Urinary bladder (tissue), 3 donors: ENCODE measurements at regions not wholly inside any gene's neighbourhood (a gene's known extent, or its start where the extent isn't known, plus 50 kb on each side); places are given as distances from the start of the nearest gene placed in this dataset.

Experiments
- DNase-seq: peaks from one replicate; pipeline ENCODE4 v3.0.0-alpha.2; 2015; ENCODE audit errors: extremely low spot score
- H3K27ac ChIP-seq: one replicate; pipeline ENCODE4 v1.5.1; 2013; ENCODE audit warnings: low read depth, mild to moderate bottlenecking, moderate library complexity
- H3K36me3 ChIP-seq: one replicate; pipeline ENCODE4 v1.6.1; 2013; ENCODE audit warnings: mild to moderate bottlenecking, moderate library complexity; ENCODE audit not compliant: insufficient read depth
- H3K4me1 ChIP-seq: one replicate; pipeline ENCODE4 v1.6.1; 2013; ENCODE audit warnings: mild to moderate bottlenecking, moderate library complexity; ENCODE audit not compliant: insufficient read depth
- H3K4me3 ChIP-seq: one replicate; pipeline ENCODE4 v1.5.1; 2013; ENCODE audit warnings: low read depth, low read length
- WGBS: extraction: QIAGEN DNeasy Blood & Tissue Kit; methylation state at CpG from one replicate; pipeline ENCODE4 v1.1.7; 2013; 5-methylcytosine and 5-hydroxymethylcytosine counted together
- donor health status: healthy with polysubstance abuse.
- donor health status: healthy.

GRCh38 chr6:15879371-15880261 lies 216.8 kb upstream of the DTNBP1 start:
- Histone ChIP-seq H3K4me3 (no peak overlapping the region), H3K36me3 (no peaks in the 10 kb centered on the region), H3K27ac (no peak overlapping the region), H3K4me1 (no peaks in the 10 kb centered on the region)
- DNase-seq: peak; percentile 42
- 10% methylated on average over 12 of the region's 12 CpGs for WGBS

GRCh38 chr6:15877231-15877630 lies 214.4 kb upstream of the DTNBP1 start:
- 83% methylated on average over 2 of the region's 2 CpGs for WGBS
- H3K36me3 ChIP-seq: no peaks in the 10 kb centered on the region
- no peak overlapping the region for H3K27ac ChIP-seq
- H3K4me3 ChIP-seq: no peak overlapping the region
- no peak for DNase-seq
- H3K4me1 ChIP-seq: no peaks in the 10 kb centered on the region

GRCh38 chr6:15876406-15876805 lies 213.6 kb upstream of the DTNBP1 start:
- Histone ChIP-seq H3K36me3 (no peaks in the 10 kb centered on the region), H3K4me1 (no peaks in the 10 kb centered on the region), H3K4me3 (no peak overlapping the region), H3K27ac (no peak overlapping the region)
- WGBS: 71% methylated on average over 3 of the region's 3 CpGs
- no peak for DNase-seq

GRCh38 chr6:15875797-15876196 lies 213.0 kb upstream of the DTNBP1 start:
- 100% methylated on average over 1 of the region's 1 CpG for WGBS
- DNase-seq: no peak
- H3K4me1 ChIP-seq: no peaks in the 10 kb centered on the region

GRCh38 chr6:15874821-15875220 lies 212.0 kb upstream of the DTNBP1 start:
- Histone ChIP-seq H3K36me3 (no peaks in the 10 kb centered on the region), H3K27ac (no peak overlapping the region), H3K4me1 (no peaks in the 10 kb centered on the region), H3K4me3 (no peak overlapping the region)
- DNase-seq: no peak
- WGBS: 81% methylated on average over 3 of the region's 3 CpGs

More at GRCh38 chr6:15875797-15876196, 213.0 kb upstream of the DTNBP1 start:
- Histone ChIP-seq H3K4me3 (no peak overlapping the region), H3K27ac (no peak overlapping the region), H3K36me3 (no peaks in the 10 kb centered on the region)

- H3K4me3 ChIP-seq: no peak overlapping the region
- DNase-seq: no peak
- no peak overlapping the region for H3K27ac ChIP-seq
- H3K4me1 ChIP-seq: no peaks in the 10 kb centered on the region
- WGBS: 91% methylated on average over 2 of the region's 2 CpGs
- no peaks in the 10 kb centered on the region for H3K36me3 ChIP-seq
These were observed 211.5 kb upstream of the DTNBP1 start for GRCh38 chr6:15874326-15874725.

- 74% methylated on average over 11 of the region's 11 CpGs for WGBS
- Histone ChIP-seq H3K27ac (no peak overlapping the region), H3K4me1 (no peaks in the 10 kb centered on the region), H3K36me3 (no peaks in the 10 kb centered on the region), H3K4me3 (no peak overlapping the region)
- no peak for DNase-seq
These were observed 209.6 kb upstream of the DTNBP1 start for GRCh38 chr6:15872241-15873103.

- Histone ChIP-seq H3K36me3 (no peaks in the 10 kb centered on the region), H3K27ac (no peak overlapping the region)
- 96% methylated on average over 6 of the region's 6 CpGs for WGBS
These were observed 208.4 kb upstream of the DTNBP1 start for GRCh38 chr6:15871276-15871675.

GRCh38 chr6:15870333-15871043 lies 207.7 kb upstream of the DTNBP1 start:
- Histone ChIP-seq H3K36me3 (no peaks in the 10 kb centered on the region), H3K27ac (no peak overlapping the region), H3K4me3 (no peak overlapping the region), H3K4me1 (no peaks in the 10 kb centered on the region)
- no peak for DNase-seq
- WGBS: 80% methylated on average over 3 of the region's 3 CpGs

More at GRCh38 chr6:15871276-15871675, 208.4 kb upstream of the DTNBP1 start:
- DNase-seq: no peak
- no peaks in the 10 kb centered on the region for H3K4me1 ChIP-seq
- no peak overlapping the region for H3K4me3 ChIP-seq

- H3K4me1 ChIP-seq: no peaks in the 10 kb centered on the region
- no peaks in the 10 kb centered on the region for H3K36me3 ChIP-seq
- no peak for DNase-seq
- H3K27ac ChIP-seq: no peak overlapping the region
- H3K4me3 ChIP-seq: no peak overlapping the region
These were observed 201.9 kb upstream of the DTNBP1 start for GRCh38 chr6:15864708-15865062.

GRCh38 chr6:15864038-15864707 lies 201.3 kb upstream of the DTNBP1 start:
- Histone ChIP-seq H3K27ac (no peak overlapping the region), H3K36me3 (no peaks in the 10 kb centered on the region), H3K4me3 (no peak overlapping the region), H3K4me1 (no peaks in the 10 kb centered on the region)
- WGBS: 64% methylated on average over 7 of the region's 7 CpGs
- no peak for DNase-seq

GRCh38 chr6:15862810-15863209 lies 200.0 kb upstream of the DTNBP1 start:
- no peaks in the 10 kb centered on the region for H3K36me3 ChIP-seq
- WGBS: 74% methylated on average over 1 of the region's 1 CpG
- DNase-seq: no peak
- no peaks in the 10 kb centered on the region for H3K4me1 ChIP-seq
- no peak overlapping the region for H3K4me3 ChIP-seq
- H3K27ac ChIP-seq: no peak overlapping the region

GRCh38 chr6:15861486-15861885 lies 198.7 kb upstream of the DTNBP1 start:
- 95% methylated on average over 3 of the region's 3 CpGs for WGBS
- H3K27ac ChIP-seq: no peak overlapping the region
- no peak for DNase-seq

More at GRCh38 chr6:15861486-15861885, 198.7 kb upstream of the DTNBP1 start:
- Histone ChIP-seq H3K4me1 (no peaks in the 10 kb centered on the region), H3K4me3 (no peak overlapping the region), H3K36me3 (no peaks in the 10 kb centered on the region)
